HG02623 (cell line): ENCODE measurements at regions not wholly inside any gene's neighbourhood (a gene's known extent, or its start where the extent isn't known, plus 50 kb on each side); places are given as distances from the start of the nearest gene placed in this dataset.
"Not testable (repeated sequence)": the region's sequence is repeated elsewhere in the genome, so short reads cannot be mapped to it uniquely, and the experiment has no call there.

Experiments used
- ATAC-seq: cut with Tn5 transposase; IDR thresholded peaks from one replicate; pipeline ENCODE4 v1.9.1; 2021; ENCODE audit warnings: moderate library complexity; ENCODE audit not compliant: unreplicated experiment

- no peak for ATAC-seq
Observed at GRCh38 chr1:163570071-163570470, 248.3 kb downstream of the NUF2 start.

DNA sequence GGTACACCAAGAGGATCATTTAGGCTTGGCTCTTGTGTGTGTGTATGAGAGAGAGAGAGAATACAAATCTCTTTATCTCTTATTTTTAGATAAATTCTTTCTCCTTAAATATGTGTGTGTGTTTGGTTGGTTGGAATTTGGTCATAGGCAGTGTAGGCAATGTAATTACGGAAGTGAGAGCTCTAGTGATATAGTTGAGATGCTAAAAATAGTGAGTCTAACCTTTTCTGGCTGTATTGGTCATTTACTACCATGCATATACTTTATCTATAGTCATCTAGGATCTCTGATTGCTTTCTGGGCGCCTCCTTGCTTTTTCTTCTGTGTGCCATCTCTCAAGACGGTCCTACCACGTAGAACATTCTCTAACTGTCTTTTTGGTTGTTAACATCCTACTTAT is 250.2 kb downstream of the NUF2 start:
- ATAC-seq: no peak

DNA sequence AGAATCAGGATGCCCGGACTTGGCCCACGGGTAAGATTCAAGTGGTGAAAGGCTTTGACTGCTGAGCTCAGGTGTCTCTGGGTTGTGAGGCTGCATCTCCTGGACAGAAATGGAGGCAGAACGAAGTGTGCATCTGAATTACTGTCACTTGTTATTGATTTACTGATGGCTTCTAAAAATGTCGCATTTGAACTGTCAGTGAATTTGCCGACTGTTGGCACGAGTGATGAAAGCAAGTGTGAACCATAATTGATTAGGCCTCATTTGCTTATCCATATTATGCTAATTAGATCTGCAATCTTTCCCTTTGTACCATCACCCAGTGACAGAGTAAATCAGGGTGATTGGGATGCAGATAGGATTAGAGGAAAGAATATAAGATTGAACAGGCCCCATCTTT is 252.4 kb downstream of the NUF2 start:
- no peak for ATAC-seq

DNA sequence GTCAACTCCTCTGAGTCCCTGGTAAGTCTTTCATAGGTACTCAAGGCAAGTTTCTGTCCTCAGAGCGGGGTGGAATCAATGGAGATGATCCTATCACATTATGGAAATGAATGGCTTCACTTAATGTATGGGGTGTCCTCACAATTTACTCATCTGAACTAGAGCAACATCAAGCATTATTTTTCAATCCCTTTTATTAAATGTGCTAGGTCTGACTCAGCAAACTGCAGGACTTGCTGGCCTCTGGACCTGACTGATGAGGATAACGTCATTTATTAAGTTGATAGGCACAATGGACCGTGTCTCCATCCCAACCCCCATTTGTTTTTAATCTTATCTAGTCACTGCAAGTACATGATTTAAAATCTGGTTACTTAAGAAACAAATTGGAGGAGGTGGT is 259.2 kb downstream of the NUF2 start:
- ATAC-seq: no peak

GRCh38 chr1:163583661-163584181 is 262.0 kb downstream of the NUF2 start:
- no peak for ATAC-seq

DNA sequence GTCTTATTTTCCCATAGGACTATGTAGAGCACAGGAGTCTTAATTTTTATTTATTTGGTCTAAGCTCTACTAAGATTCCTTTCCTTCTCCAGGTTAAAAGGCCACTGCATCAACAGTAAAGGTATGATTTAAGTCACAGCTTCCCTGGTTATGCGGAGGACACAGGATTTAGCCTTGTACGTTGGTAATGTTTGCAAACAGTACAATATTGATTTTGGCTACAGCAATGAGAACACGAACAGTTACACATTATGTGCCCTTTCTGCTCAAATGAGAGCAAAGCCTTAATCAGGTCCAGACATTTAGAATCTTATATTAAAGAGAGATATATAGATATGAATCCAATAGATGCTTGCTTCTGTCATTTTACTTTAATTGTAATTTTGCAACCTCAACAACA is 264.0 kb downstream of the NUF2 start:
- no peak for ATAC-seq

DNA sequence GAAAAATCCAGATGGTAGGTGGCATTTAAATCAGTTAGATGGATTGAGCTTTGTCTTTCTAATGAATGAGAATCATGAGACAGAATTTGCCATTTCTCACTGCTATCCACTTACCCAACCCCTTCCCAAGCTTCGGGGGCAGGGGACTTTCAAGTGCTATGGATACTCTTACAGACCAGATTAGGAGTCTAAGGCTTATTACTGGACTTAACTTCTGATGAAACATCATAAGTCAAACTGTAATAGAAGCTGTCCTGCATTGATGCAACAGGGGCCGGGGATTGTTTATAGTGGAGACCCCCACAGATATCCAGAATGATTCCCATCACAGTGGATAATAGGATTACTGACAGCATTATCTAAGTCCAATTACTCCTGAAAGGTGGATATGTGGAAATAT is 267.0 kb downstream of the NUF2 start:
- no peak for ATAC-seq

DNA sequence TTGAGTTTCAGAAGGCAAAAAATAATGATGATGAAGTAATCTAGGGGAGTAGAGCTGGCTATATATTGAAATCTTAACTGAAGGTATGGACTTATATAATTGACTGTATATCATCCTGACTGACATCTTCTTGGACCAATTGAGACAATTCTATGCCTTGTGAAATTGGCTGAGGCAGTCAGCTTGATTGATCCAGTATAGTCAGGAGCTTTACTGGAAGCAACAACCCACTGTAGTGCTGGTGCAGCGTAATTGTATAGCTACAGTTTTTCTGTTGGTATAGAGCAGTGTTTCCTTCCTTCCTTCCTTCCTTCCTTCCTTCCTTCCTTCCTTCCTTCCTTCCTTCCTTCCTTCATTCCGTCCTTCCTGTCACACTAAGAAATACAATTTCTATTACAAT is 268.0 kb downstream of the NUF2 start:
- no peak for ATAC-seq

DNA sequence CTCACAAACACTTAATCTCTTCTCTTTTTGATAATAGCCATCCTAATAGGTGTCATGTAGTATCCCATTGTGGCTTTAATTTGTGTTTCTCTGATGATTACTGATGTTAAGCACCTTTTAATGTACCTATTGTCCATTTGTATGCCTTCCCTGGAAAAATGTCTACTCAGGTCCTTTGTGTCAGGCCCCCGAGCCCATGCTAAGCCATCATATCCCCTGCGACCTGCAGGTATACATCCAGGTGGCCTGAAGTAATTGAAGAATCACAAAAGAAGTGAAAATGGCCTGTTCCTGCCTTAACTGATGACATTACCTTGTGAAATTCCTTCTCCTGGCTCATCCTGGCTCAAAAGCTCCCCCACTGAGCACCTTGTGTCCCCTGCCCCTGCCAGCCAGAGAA is 269.4 kb downstream of the NUF2 start:
- ATAC-seq: not testable (repeated sequence)

- not testable (repeated sequence) for ATAC-seq
Observed at GRCh38 chr1:163592623-163593022, 270.9 kb downstream of the NUF2 start.

GRCh38 chr1:163596106-163596505 is 274.4 kb downstream of the NUF2 start:
- ATAC-seq: not testable (repeated sequence)

DNA sequence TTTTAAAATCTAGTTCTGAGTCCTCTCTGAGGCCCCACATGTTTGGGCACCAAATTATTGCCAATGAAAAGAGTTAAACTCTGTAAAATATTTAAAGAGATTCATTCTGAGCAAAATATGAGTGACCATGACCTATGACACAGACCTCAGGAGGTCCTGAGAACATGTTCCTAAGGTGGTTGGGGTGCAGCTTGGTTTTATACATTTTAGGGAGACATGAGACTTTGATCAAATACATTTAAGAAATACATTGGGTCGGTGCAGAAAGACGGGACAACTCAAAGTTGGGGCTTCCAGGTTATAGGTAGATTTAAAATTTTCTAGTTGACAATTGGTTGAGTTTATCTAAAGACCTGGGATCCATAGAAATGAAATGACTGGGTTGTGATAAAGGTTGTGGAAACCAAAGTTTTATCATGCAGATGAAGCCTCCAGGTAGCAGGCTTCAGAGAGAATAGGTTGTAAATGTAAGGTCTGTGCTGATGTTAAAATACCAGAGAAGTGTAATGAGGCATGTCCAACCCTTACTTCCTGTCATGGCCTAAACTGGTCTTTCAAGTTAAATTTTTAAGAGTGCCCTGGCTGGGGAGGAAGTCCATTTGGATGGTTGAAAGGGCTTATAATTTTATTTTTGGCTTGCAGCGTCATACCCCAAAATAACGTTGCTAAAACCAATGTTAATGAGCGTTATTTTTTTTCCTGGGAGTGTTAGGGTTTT is 274.9 kb downstream of the NUF2 start:
- ATAC-seq: no peak

GRCh38 chr1:163604321-163604720 is 282.6 kb downstream of the NUF2 start:
- no peak for ATAC-seq

DNA sequence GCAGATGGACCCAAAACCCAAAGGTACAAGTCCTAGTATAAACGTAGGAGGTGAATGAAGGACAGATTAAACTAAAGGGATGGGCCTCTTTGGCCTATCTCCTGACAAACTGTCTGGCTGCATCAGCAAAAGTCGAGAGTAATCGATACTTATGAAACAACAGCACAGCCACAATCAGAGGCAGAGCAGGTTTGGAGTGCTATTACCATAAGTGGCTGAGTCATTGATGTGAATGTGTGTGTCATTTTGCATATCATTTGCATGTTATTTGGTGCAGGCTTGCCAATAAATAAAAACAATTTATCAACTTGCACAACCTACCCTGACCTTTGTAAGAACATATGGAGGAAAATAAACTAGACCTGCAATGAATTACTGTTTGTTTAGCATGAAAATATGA is 283.1 kb downstream of the NUF2 start:
- no peak for ATAC-seq

GRCh38 chr1:163608979-163609378 is 287.2 kb downstream of the NUF2 start:
- no peak for ATAC-seq

DNA sequence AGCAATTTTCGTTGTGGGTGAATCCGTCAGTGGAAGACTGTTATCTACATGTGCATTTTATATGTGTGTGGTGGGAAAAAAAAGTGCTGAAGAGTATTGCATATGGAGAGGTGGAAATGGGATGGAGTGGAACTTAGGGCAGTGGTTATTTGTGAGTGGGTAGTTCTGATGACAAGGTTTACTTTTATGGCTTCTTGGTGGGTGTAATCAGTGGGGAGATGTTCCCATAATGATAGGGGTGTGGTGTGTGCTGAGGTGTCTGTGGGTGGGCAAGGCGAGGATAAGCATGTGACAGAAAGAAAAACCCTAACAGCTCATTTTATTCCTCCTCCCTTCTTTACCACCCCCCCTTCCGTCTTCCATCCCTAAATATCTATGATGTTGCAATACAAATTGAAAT is 288.1 kb downstream of the NUF2 start:
- ATAC-seq: no peak

DNA sequence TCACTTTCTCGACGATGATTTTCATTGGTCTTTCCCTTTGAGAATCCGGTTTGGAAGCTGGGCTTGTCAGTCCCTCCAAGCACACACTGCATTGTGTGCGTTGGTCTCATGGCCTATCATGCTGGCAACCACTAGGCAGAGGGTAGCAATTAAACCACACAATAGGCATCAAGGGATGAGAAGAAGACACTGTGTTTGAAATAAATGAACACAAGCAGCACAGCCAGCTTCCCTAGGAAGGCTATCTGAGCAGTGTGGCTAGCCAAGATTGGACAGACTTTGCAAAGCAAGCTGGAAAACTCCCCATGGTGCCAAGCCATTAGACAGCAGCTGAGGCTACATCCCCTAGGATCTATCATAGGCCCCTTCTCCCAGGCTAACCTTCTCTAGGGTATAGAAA is 288.7 kb downstream of the NUF2 start:
- ATAC-seq: no peak

- no peak for ATAC-seq
Observed at GRCh38 chr1:163614361-163614760, 292.6 kb downstream of the NUF2 start.

GRCh38 chr1:163628034-163628773 is 306.4 kb downstream of the NUF2 start:
- no peak for ATAC-seq

- no peak for ATAC-seq
Observed at GRCh38 chr1:163632269-163632668, 310.5 kb downstream of the NUF2 start.

- no peak for ATAC-seq
Observed at GRCh38 chr1:163633366-163633765, 311.6 kb downstream of the NUF2 start.

- not testable (repeated sequence) for ATAC-seq
Observed at GRCh38 chr1:163645676-163646075, 323.9 kb downstream of the NUF2 start.
